PC-3 (cell line): ENCODE measurements at regions not wholly inside any gene's neighbourhood (a gene's known extent, or its start where the extent isn't known, plus 50 kb on each side); places are given as distances from the start of the nearest gene placed in this dataset.

ENCODE experiments used
- ATAC-seq: fragments of 200-7000 bp; cut with Tn5 transposase; 2 replicates; pipeline ENCODE4 v1.9.1; 2020; ENCODE audit warnings: mild to moderate bottlenecking, moderate library complexity
- BruUV-seq: library from RNA; stranded (reverse); fragments of 400-500 nt; replicated peaks from 2 replicates; lab custom pipeline; 2021; lab: Mats Ljungman, UMichigan
- CTCF ChIA-PET: fragments of 300-600 bp; sonication (Branson Sonifier 250); formaldehyde crosslinking; loops from one replicate; lab custom pipeline; 2022; ENCODE audit warnings: antibody characterized with exemption; lab: Charles Lee
- POLR2A ChIA-PET: fragments of 300-600 bp; sonication (Branson Sonifier 250); formaldehyde crosslinking; loops from one replicate; lab custom pipeline; 2022; ENCODE audit warnings: antibody characterized with exemption; ENCODE audit not compliant: unreplicated experiment; lab: Charles Lee
- DNase-seq: peaks from one replicate; pipeline ENCODE4 v3.0.0-alpha.2; 2015
- H2AFZ ChIP-seq: fragments of 300-600 bp; sonication (generic); 2 replicates; pipeline ENCODE4 v1.6.0; 2016; ENCODE audit warnings: antibody characterized with exemption, low read length
- H3F3A ChIP-seq: fragments of 300-600 bp; sonication (generic); one replicate; pipeline ENCODE4 v1.6.0; 2017; ENCODE audit warnings: antibody characterized with exemption, low read length, control low read depth, mild to moderate bottlenecking; ENCODE audit not compliant: unreplicated experiment
- H3K27ac ChIP-seq: fragments of 300-600 bp; sonication (generic); 2 replicates; pipeline ENCODE4 v1.5.1; 2016; ENCODE audit warnings: mild to moderate bottlenecking, low read length
- H3K27me3 ChIP-seq: fragments of 300-600 bp; sonication (generic); 2 replicates; pipeline ENCODE4 v1.6.1; 2016; ENCODE audit warnings: low read length, mixed read lengths
- H3K36me3 ChIP-seq: fragments of 300-600 bp; sonication (generic); 2 replicates; pipeline ENCODE4 v1.6.1; 2016; ENCODE audit warnings: low read depth, mixed run types, low read length, mixed read lengths
- H3K4me1 ChIP-seq: fragments of 300-600 bp; sonication (generic); 2 replicates; pipeline ENCODE4 v1.5.1; 2016; ENCODE audit warnings: low read length; ENCODE audit not compliant: insufficient read depth
- H3K4me2 ChIP-seq: fragments of 300-600 bp; sonication (generic); 2 replicates; pipeline ENCODE4 v1.6.0; 2016; ENCODE audit warnings: low read length
- H3K4me3 ChIP-seq: fragments of 300-600 bp; sonication (generic); 2 replicates; pipeline ENCODE4 v1.5.1; 2016; ENCODE audit warnings: mild to moderate bottlenecking, low read length, mixed read lengths
- H3K79me2 ChIP-seq: fragments of 300-600 bp; sonication (generic); 2 replicates; pipeline ENCODE4 v1.6.1; 2017; ENCODE audit warnings: low read length, mixed read lengths
- H3K9ac ChIP-seq: fragments of 300-600 bp; sonication (generic); 2 replicates; pipeline ENCODE4 v1.6.0; 2016; ENCODE audit warnings: mild to moderate bottlenecking, low read length
- H3K9me2 ChIP-seq: fragments of 300-600 bp; sonication (generic); replicated peaks from 2 replicates; pipeline ENCODE4 v1.6.1; 2016; ENCODE audit warnings: mixed run types, low read length, mixed read lengths
- H3K9me3 ChIP-seq: fragments of 300-600 bp; sonication (generic); 2 replicates; pipeline ENCODE4 v1.6.1; 2016; ENCODE audit warnings: low read length, mixed read lengths
- H4K20me1 ChIP-seq: fragments of 300-600 bp; sonication (generic); 2 replicates; pipeline ENCODE4 v1.6.1; 2016; ENCODE audit warnings: low read length, mixed read lengths
- CTCF ChIP-seq: fragments of 300-600 bp; sonication (generic); conservative IDR thresholded peaks from 2 replicates; pipeline ENCODE4 v1.5.1; 2017; ENCODE audit warnings: antibody characterized with exemption, low read depth, mild to moderate bottlenecking, low read length
- EZH2 ChIP-seq: fragments of 300-600 bp; sonication (generic); IDR thresholded peaks from one replicate; pipeline ENCODE4 v1.6.1; 2017; ENCODE audit warnings: antibody characterized with exemption, mild to moderate bottlenecking, low read length; ENCODE audit not compliant: unreplicated experiment
- EZH2phosphoT487 ChIP-seq: fragments of 300-600 bp; sonication (generic); IDR thresholded peaks from 2 replicates; pipeline ENCODE4 v1.6.1; 2018; ENCODE audit warnings: mild to moderate bottlenecking, antibody characterized with exemption, low read length, borderline replicate concordance
- intact Hi-C: fragments of 100-400 bp; cut with micrococcal nuclease; formaldehyde crosslinking; loops from 2 replicates; pipeline ENCODE4 v1.9.0; 2023

- Histone ChIP-seq H3K4me2 (no peak overlapping the region), H3K36me3 (no peaks in the 10 kb centered on the region), H4K20me1 (no peaks in the 10 kb centered on the region), H3K27ac (no peak overlapping the region), H3K79me2 (no peaks in the 10 kb centered on the region), H2AFZ (no peak overlapping the region), H3K27me3 (no peaks in the 10 kb centered on the region), H3K9me2 (no peaks in the 10 kb centered on the region), H3K4me3 (no peak overlapping the region), H3K9ac (no peak overlapping the region), H3K9me3 (no peaks in the 10 kb centered on the region), H3F3A (no peaks in the 10 kb centered on the region), H3K4me1 (no peaks in the 10 kb centered on the region)
- CTCF ChIA-PET = no interaction called here
- no peak for TF ChIP-seq CTCF
- no peak for TF ChIP-seq EZH2phosphoT487
- TF ChIP-seq EZH2 = no peak
- ATAC-seq (no peak), DNase-seq (no peak)
- POLR2A ChIA-PET = no interaction called here
- no TSS peak for BruUV-seq
- intact Hi-C loops = no loop called here
These were observed 1306.3 kb upstream of the ACO1 start for GRCh38 chr9:31078175-31078574.

- ChIA-PET POLR2A (no interaction called here), CTCF (no interaction called here)
- H3K27me3 ChIP-seq = no peaks in the 10 kb centered on the region
- no peaks in the 10 kb centered on the region for H3K9me3 ChIP-seq
- no peaks in the 10 kb centered on the region for H3F3A ChIP-seq
- H2AFZ ChIP-seq = no peak overlapping the region
- no peak overlapping the region for H3K4me3 ChIP-seq
- no peaks in the 10 kb centered on the region for H3K79me2 ChIP-seq
- DNase-seq (no peak), ATAC-seq (no peak)
- BruUV-seq = no TSS peak
- H3K27ac ChIP-seq = no peak overlapping the region
- no peak for TF ChIP-seq CTCF
- TF ChIP-seq EZH2 = no peak
- no peak for TF ChIP-seq EZH2phosphoT487
- H3K36me3 ChIP-seq = no peaks in the 10 kb centered on the region
- no peak overlapping the region for H3K4me2 ChIP-seq
- intact Hi-C loops = no loop called here
- no peaks in the 10 kb centered on the region for H3K4me1 ChIP-seq
- H4K20me1 ChIP-seq = no peaks in the 10 kb centered on the region
- no peak overlapping the region for H3K9ac ChIP-seq
- no peaks in the 10 kb centered on the region for H3K9me2 ChIP-seq
These were observed 1300.1 kb upstream of the ACO1 start for GRCh38 chr9:31084350-31084749.

- intact Hi-C loops = no loop called here
- no peaks in the 10 kb centered on the region for H3K27me3 ChIP-seq
- ATAC-seq (no peak), DNase-seq (no peak)
- CTCF ChIA-PET = no interaction called here
- no peaks in the 10 kb centered on the region for H3K9me3 ChIP-seq
- no peak overlapping the region for H3K27ac ChIP-seq
- no peak overlapping the region for H3K4me3 ChIP-seq
- no peaks in the 10 kb centered on the region for H3K4me1 ChIP-seq
- H2AFZ ChIP-seq = no peak overlapping the region
- no peaks in the 10 kb centered on the region for H3K36me3 ChIP-seq
- TF ChIP-seq EZH2phosphoT487 = no peak
- no peak for TF ChIP-seq EZH2
- no peak for TF ChIP-seq CTCF
- no peaks in the 10 kb centered on the region for H4K20me1 ChIP-seq
- H3K9me2 ChIP-seq = no peaks in the 10 kb centered on the region
- H3K4me2 ChIP-seq = no peak overlapping the region
- BruUV-seq = no TSS peak
- no peaks in the 10 kb centered on the region for H3F3A ChIP-seq
- no peak overlapping the region for H3K9ac ChIP-seq
- no peaks in the 10 kb centered on the region for H3K79me2 ChIP-seq
- POLR2A ChIA-PET = no interaction called here
These were observed 1294.8 kb upstream of the ACO1 start for GRCh38 chr9:31089549-31090221.
